OCI-LY3 (cell line): ENCODE measurements at regions not wholly inside any gene's neighbourhood (a gene's known extent, or its start where the extent isn't known, plus 50 kb on each side); places are given as distances from the start of the nearest gene placed in this dataset.
A peak's percentile ranks its signal among the peaks of the same experiment; 100 is the strongest.

Experiments
- CTCF ChIP-seq: fragments of 200-600, 300-600 bp; sonication (generic); IDR thresholded peaks from 2 replicates; pipeline ENCODE4 v1.5.1; 2014; ENCODE audit warnings: antibody characterized with exemption, low read length, low read depth
- EZH2phosphoT487 ChIP-seq: fragments of 200-600 bp; shearing (Covaris generic); IDR thresholded peaks from 2 replicates; pipeline ENCODE4 v1.6.1; 2018; ENCODE audit warnings: antibody characterized with exemption, mixed run types, low read depth

- TF ChIP-seq CTCF (peak; percentile 33), EZH2phosphoT487 (no peak)
Observed at GRCh38 chr1:143698016-143698415, 273.8 kb downstream of the FAM72C start.
